Inferior parietal cortex (tissue), 1 donor: ENCODE measurements at regions not wholly inside any gene's neighbourhood (a gene's known extent, or its start where the extent isn't known, plus 50 kb on each side); places are given as distances from the start of the nearest gene placed in this dataset.

Experiments used
- DNase-seq: peaks from one replicate; pipeline ENCODE4 v3.0.0-alpha.2; 2016; ENCODE audit errors: extremely low spot score

- DNase-seq, result no peak
These were observed 93.8 kb upstream of the TOP3B start for GRCh38 chr22:22076361-22076760.

- no peak for DNase-seq
These were observed 93.0 kb upstream of the TOP3B start for GRCh38 chr22:22075382-22076163.

GRCh38 chr22:22074634-22075381, 92.2 kb upstream of the TOP3B start:
- DNase-seq, result no peak

- no peak for DNase-seq
These were observed 91.4 kb upstream of the TOP3B start for GRCh38 chr22:22073769-22074561.

GRCh38 chr22:22072169-22072836, 89.7 kb upstream of the TOP3B start:
- no peak for DNase-seq

- DNase-seq, result no peak
These were observed 88.9 kb upstream of the TOP3B start for GRCh38 chr22:22071455-22071854.

- no peak for DNase-seq
These were observed 87.8 kb upstream of the TOP3B start for GRCh38 chr22:22070371-22070824.

- DNase-seq, result no peak
These were observed 87.1 kb upstream of the TOP3B start for GRCh38 chr22:22069450-22070370.

- DNase-seq, result no peak
These were observed 86.1 kb upstream of the TOP3B start for GRCh38 chr22:22068657-22069056.

- DNase-seq, result no peak
These were observed 85.4 kb upstream of the TOP3B start for GRCh38 chr22:22068025-22068424.

- no peak for DNase-seq
These were observed 84.6 kb upstream of the TOP3B start for GRCh38 chr22:22067192-22067591.

- no peak for DNase-seq
These were observed 82.0 kb upstream of the TOP3B start for GRCh38 chr22:22064580-22064979.

- DNase-seq, result no peak
These were observed 79.8 kb upstream of the TOP3B start for GRCh38 chr22:22062306-22062793.

- DNase-seq, result no peak
These were observed 78.8 kb upstream of the TOP3B start for GRCh38 chr22:22061085-22062077.

- DNase-seq, result peak; percentile 50
These were observed 77.9 kb upstream of the TOP3B start for GRCh38 chr22:22060200-22061084.

- no peak for DNase-seq
These were observed 76.9 kb upstream of the TOP3B start for GRCh38 chr22:22059291-22060002.

GRCh38 chr22:22058633-22059290, 76.2 kb upstream of the TOP3B start:
- no peak for DNase-seq
